Smooth muscle cell (in vitro differentiated cells): ENCODE measurements at regions not wholly inside any gene's neighbourhood (a gene's known extent, or its start where the extent isn't known, plus 50 kb on each side); places are given as distances from the start of the nearest gene placed in this dataset.
"Not testable (repeated sequence)": the region's sequence is repeated elsewhere in the genome, so short reads cannot be mapped to it uniquely, and the experiment has no call there.

Source experiments
- DNase-seq: peaks from one replicate; lab custom pipeline; 2025; ENCODE audit not compliant: unreplicated experiment; lab: John Stamatoyannopoulos, UW
- H2AFZ ChIP-seq: fragments of 200-600 bp; sonication (generic); 2 replicates; pipeline ENCODE4 v1.6.0; 2016; ENCODE audit warnings: antibody characterized with exemption, low read depth, mild to moderate bottlenecking
- H3F3A ChIP-seq: fragments of 200-600 bp; sonication (generic); 2 replicates; pipeline ENCODE4 v1.6.0; 2017; ENCODE audit warnings: antibody characterized with exemption, low read depth
- H3K27ac ChIP-seq: fragments of 200-600 bp; sonication (generic); 2 replicates; pipeline ENCODE4 v1.5.1; 2016; ENCODE audit warnings: low read depth, mild to moderate bottlenecking
- H3K27me3 ChIP-seq: fragments of 200-600 bp; sonication (generic); 2 replicates; pipeline ENCODE4 v1.6.1; 2016; ENCODE audit warnings: low read depth, mild to moderate bottlenecking
- H3K36me3 ChIP-seq: fragments of 200-600 bp; sonication (generic); 2 replicates; pipeline ENCODE4 v1.5.1; 2016; ENCODE audit warnings: low read depth
- H3K4me1 ChIP-seq: fragments of 200-600 bp; sonication (generic); 2 replicates; pipeline ENCODE4 v1.5.1; 2016; ENCODE audit warnings: low read depth
- H3K4me2 ChIP-seq: fragments of 200-600 bp; sonication (generic); 2 replicates; pipeline ENCODE4 v1.6.0; 2016; ENCODE audit warnings: mild to moderate bottlenecking
- H3K4me3 ChIP-seq: fragments of 200-600 bp; sonication (generic); 2 replicates; pipeline ENCODE4 v1.5.1; 2016; ENCODE audit warnings: mild to moderate bottlenecking
- H3K79me2 ChIP-seq: fragments of 200-600 bp; sonication (generic); 2 replicates; pipeline ENCODE4 v1.6.0; 2016; ENCODE audit warnings: low read depth, mild to moderate bottlenecking
- H3K9ac ChIP-seq: fragments of 200-600 bp; sonication (generic); 2 replicates; pipeline ENCODE4 v1.6.0; 2016; ENCODE audit warnings: low read depth
- H3K9me3 ChIP-seq: fragments of 200-600 bp; sonication (generic); replicated peaks from 2 replicates; pipeline ENCODE4 v1.5.1; 2016; ENCODE audit warnings: low read depth
- H4K20me1 ChIP-seq: fragments of 200-600 bp; sonication (generic); 2 replicates; pipeline ENCODE4 v1.6.0; 2016; ENCODE audit warnings: low read depth
- WGBS: methylation state at CpG from one replicate; pipeline ENCODE4 v1.1.7; 2016; ENCODE audit warnings: low lambda C conversion rate; 5-methylcytosine and 5-hydroxymethylcytosine counted together
- TF ChIP-seq, protein P1 (sequence below): fragments of 200-600 bp; sonication (generic); IDR thresholded peaks from 2 replicates; pipeline ENCODE4 v1.5.1; 2017; ENCODE audit warnings: borderline replicate concordance, mild to moderate bottlenecking, antibody characterized with exemption; ENCODE audit not compliant: insufficient read depth, poor library complexity, severe bottlenecking

DNA sequence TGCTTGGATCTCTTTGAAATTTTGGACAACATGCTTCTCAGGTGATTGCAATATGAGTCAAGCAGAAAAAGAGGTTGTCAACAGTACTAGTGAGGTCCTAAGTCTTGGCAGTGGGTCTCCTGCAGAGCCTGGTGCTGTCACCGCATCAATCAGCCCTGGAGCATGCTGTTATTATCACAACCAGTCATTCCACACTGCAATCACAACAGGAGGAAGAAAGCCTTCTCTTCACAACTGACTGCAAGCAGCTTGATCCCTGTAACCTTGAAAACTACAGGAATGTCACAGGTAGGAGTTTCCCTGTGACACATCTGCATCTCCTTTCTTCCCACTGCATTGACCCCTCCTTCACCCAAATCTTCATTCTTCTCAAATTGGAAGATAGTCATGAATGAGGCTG lies 451.1 kb upstream of the ATP11B start:
- TF ChIP-seq, protein P1, sequence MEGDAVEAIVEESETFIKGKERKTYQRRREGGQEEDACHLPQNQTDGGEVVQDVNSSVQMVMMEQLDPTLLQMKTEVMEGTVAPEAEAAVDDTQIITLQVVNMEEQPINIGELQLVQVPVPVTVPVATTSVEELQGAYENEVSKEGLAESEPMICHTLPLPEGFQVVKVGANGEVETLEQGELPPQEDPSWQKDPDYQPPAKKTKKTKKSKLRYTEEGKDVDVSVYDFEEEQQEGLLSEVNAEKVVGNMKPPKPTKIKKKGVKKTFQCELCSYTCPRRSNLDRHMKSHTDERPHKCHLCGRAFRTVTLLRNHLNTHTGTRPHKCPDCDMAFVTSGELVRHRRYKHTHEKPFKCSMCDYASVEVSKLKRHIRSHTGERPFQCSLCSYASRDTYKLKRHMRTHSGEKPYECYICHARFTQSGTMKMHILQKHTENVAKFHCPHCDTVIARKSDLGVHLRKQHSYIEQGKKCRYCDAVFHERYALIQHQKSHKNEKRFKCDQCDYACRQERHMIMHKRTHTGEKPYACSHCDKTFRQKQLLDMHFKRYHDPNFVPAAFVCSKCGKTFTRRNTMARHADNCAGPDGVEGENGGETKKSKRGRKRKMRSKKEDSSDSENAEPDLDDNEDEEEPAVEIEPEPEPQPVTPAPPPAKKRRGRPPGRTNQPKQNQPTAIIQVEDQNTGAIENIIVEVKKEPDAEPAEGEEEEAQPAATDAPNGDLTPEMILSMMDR = no peak
- WGBS = 62% methylated on average over 1 of the region's 1 CpG

DNA sequence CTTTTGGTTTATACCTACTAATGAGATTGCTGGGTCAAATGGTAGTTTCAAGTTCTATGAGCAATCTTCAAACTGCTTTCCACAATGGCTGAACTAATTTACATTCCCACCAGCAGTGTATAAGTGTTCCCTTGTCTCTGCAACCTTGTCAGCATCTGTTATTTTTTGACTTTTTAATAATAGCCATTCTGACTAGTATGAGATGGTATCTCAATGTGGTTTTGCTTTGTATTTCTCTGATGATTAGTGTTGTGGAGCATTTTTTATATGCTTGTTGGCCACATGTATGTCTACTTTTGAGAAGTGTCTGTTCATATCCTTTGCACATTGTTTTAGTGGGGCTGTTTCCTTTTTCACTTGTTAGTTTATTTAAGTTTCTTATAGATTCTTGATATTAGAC lies 449.3 kb upstream of the ATP11B start:
- not testable (repeated sequence) for H4K20me1 ChIP-seq, H3K4me3 ChIP-seq, H3K9ac ChIP-seq, H3K4me2 ChIP-seq, DNase-seq, H3K36me3 ChIP-seq, H2AFZ ChIP-seq, H3K27ac ChIP-seq, H3F3A ChIP-seq, H3K27me3 ChIP-seq, H3K9me3 ChIP-seq, H3K79me2 ChIP-seq, H3K4me1 ChIP-seq

More for the DNA sequence above, 451.1 kb upstream of the ATP11B start:
- no peaks in the 10 kb centered on the region for H3F3A ChIP-seq
- no peaks in the 10 kb centered on the region for H3K9me3 ChIP-seq
- no peaks in the 10 kb centered on the region for H3K36me3 ChIP-seq
- no peak overlapping the region for H3K4me3 ChIP-seq
- H3K9ac ChIP-seq = no peak overlapping the region
- H3K79me2 ChIP-seq = no peaks in the 10 kb centered on the region
- H2AFZ ChIP-seq = no peak overlapping the region
- no peaks in the 10 kb centered on the region for H3K27me3 ChIP-seq
- no peaks in the 10 kb centered on the region for H3K4me1 ChIP-seq
- H3K4me2 ChIP-seq = no peak overlapping the region
- no peak overlapping the region for H3K27ac ChIP-seq
- H4K20me1 ChIP-seq = no peaks in the 10 kb centered on the region
- no peak for DNase-seq

DNA sequence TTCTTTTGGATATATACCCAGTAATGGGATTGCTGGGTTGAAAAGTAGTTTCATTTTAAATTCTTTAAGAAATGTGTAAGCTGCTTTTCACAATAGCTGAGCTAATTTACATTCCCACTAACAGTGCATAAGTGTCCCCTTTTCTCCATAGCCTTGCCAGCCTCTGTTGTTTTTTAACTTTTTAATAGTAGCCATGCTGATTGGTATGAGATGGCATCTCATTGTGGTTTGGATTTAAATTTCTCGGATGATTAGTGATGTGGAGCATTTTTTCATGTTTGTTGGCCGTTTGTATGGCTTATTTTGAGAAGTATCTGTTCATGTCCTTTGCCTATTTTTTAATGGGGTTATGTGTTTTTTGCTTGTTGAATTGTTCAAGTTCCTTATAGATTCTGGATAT lies 444.3 kb upstream of the ATP11B start:
- H3K4me1 ChIP-seq = no peaks in the 10 kb centered on the region
- H3K9me3 ChIP-seq = no peaks in the 10 kb centered on the region
- no peak overlapping the region for H2AFZ ChIP-seq
- no peaks in the 10 kb centered on the region for H3K36me3 ChIP-seq
- no peak overlapping the region for H3K27ac ChIP-seq
- TF ChIP-seq, protein P1 = no peak
- H4K20me1 ChIP-seq = no peaks in the 10 kb centered on the region
- no peak overlapping the region for H3K4me2 ChIP-seq
- DNase-seq = no peak
- no peak overlapping the region for H3K9ac ChIP-seq
- H3K4me3 ChIP-seq = no peak overlapping the region
- no peaks in the 10 kb centered on the region for H3K27me3 ChIP-seq
- 57% methylated on average over 2 of the region's 2 CpGs for WGBS
- no peaks in the 10 kb centered on the region for H3K79me2 ChIP-seq
- H3F3A ChIP-seq = no peaks in the 10 kb centered on the region

DNA sequence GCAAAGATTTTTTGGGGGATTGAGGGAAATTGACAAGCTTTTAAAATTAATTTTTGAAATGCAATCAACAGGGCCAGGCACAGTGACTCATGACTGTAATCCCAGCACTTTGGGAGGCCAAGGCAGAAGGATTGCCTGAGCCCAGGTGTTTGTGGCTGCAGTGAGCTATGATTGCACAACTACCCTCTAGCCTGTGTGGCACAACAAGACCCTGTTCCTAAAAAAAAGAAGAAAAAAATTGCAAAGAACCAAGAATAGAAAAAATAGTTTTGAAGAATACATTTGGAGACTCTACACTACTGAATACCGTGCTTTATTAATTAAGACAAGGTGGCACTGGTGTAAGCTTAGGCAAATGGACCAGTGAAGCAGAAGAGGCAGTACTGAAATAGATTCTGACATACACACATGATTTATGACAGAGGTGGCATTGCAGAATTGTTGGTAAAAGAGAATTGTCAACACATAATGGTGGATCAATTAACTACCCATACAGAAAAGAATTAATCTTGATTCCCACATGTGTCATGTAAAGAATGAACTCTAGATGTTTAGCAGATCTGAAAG lies 443.3 kb upstream of the ATP11B start:
- no peak overlapping the region for H2AFZ ChIP-seq
- no peak overlapping the region for H3K4me3 ChIP-seq
- no peak overlapping the region for H3K27ac ChIP-seq
- TF ChIP-seq, protein P1 = no peak
- H4K20me1 ChIP-seq = no peaks in the 10 kb centered on the region
- H3K9me3 ChIP-seq = no peaks in the 10 kb centered on the region
- H3K9ac ChIP-seq = no peak overlapping the region
- DNase-seq = no peak
- no peak overlapping the region for H3K4me2 ChIP-seq
- 93% methylated on average over 1 of the region's 1 CpG for WGBS
- H3K4me1 ChIP-seq = no peaks in the 10 kb centered on the region
- no peaks in the 10 kb centered on the region for H3K79me2 ChIP-seq
- no peaks in the 10 kb centered on the region for H3K27me3 ChIP-seq
- no peaks in the 10 kb centered on the region for H3F3A ChIP-seq
- no peaks in the 10 kb centered on the region for H3K36me3 ChIP-seq
